ENCODE measurements at regions not wholly inside any gene's neighbourhood (a gene's known extent, or its start where the extent isn't known, plus 50 kb on each side); places are given as distances from the start of the nearest gene placed in this dataset.

DNA sequence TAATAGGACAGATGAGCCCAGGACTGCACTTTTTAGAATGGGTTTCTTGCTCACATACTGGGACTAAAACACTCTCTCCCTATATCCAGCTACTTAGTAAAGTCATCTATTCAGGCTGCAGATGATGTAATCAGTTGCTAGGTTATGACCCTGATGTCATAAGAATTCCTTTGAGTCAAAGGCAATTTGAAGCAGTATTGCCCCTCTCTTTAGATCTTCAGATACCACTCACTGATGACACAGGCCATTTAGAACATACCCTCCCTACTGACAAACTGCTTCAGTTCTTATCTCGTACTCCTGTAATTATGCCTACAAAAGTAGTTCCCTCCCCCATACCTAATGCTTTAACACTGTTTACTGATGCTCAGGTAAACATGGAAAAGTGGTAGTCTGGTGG lies 450.1 kb upstream of the RASGRP1 start:
- TF ChIP-seq CTCF (IDR thresholded peaks at IDR 0.05): no peak
- no peak for TF ChIP-seq TCF7L2 (IDR thresholded peaks at IDR 0.05; ENCODE audit: low read depth, low read length)
- no peak for TF ChIP-seq POLR2AphosphoS5 (IDR thresholded peaks at IDR 0.05; ENCODE audit: low read depth, low read length)
- no peak for TF ChIP-seq SIN3A (IDR thresholded peaks at IDR 0.05; ENCODE audit: borderline replicate concordance, insufficient read depth, low read depth, low read length)
- TF ChIP-seq REST (IDR thresholded peaks at IDR 0.05; ENCODE audit: insufficient read depth in 1 of 2, low read depth in 2 of 2, low read length in 1 of 2): no peak
- intact Hi-C loops (cut with micrococcal nuclease; ENCODE audit: unreplicated experiment): no loop called here
- BruUV-seq (replicated peaks): no TSS peak
- ChIA-PET CTCF (no interaction called here), POLR2A (no interaction called here)
- Histone ChIP-seq H3K9me3 (ENCODE audit: control insufficient read depth, insufficient read depth, low read depth, low read length) (0 out of 2 replicates have a peak, but pooled peaks cover 2% of the 10 kb centered on the region), H3K27ac (ENCODE audit: low read length) (no peak overlapping the region), H3K27me3 (ENCODE audit: control insufficient read depth, insufficient read depth, low read length) (no peaks in the 10 kb centered on the region), H3K4me1 (ENCODE audit: control insufficient read depth, insufficient read depth, low read length) (no peaks in the 10 kb centered on the region), H3K36me3 (ENCODE audit: control insufficient read depth, insufficient read depth, low read length) (no peaks in the 10 kb centered on the region), H3K4me3 (ENCODE audit: low read depth in 2 of 2, low read length in 2 of 2) (no peak overlapping the region)
- in situ Hi-C loops (cut with HindIII; ENCODE audit: low pct_unique_long_range_greater_than_20kb, low sequenced_read_pairs): no loop called here
- no peak for DNase-seq (ENCODE audit: low read depth, low spot score)
- no peak for ATAC-seq

- Histone ChIP-seq H3K9me3 (ENCODE audit: control insufficient read depth, insufficient read depth, low read depth, low read length) (0 out of 2 replicates have a peak, but pooled peaks cover 2% of the 10 kb centered on the region), H3K4me1 (ENCODE audit: control insufficient read depth, insufficient read depth, low read length) (no peaks in the 10 kb centered on the region), H3K4me3 (ENCODE audit: low read depth in 2 of 2, low read length in 2 of 2) (no peak overlapping the region), H3K36me3 (ENCODE audit: control insufficient read depth, insufficient read depth, low read length) (no peaks in the 10 kb centered on the region), H3K27ac (ENCODE audit: low read length) (no peak overlapping the region), H3K27me3 (ENCODE audit: control insufficient read depth, insufficient read depth, low read length) (no peaks in the 10 kb centered on the region)
- DNase-seq (ENCODE audit: low read depth, low spot score) (no peak), ATAC-seq (no peak)
- ChIA-PET POLR2A (no interaction called here), CTCF (no interaction called here)
- in situ Hi-C loops (cut with HindIII; ENCODE audit: low pct_unique_long_range_greater_than_20kb, low sequenced_read_pairs) (no loop called here), intact Hi-C loops (cut with micrococcal nuclease; ENCODE audit: unreplicated experiment) (no loop called here)
- no TSS peak for BruUV-seq (replicated peaks)
- no peak for TF ChIP-seq TCF7L2 (IDR thresholded peaks at IDR 0.05; ENCODE audit: low read depth, low read length)
- TF ChIP-seq POLR2AphosphoS5 (IDR thresholded peaks at IDR 0.05; ENCODE audit: low read depth, low read length): no peak
- no peak for TF ChIP-seq REST (IDR thresholded peaks at IDR 0.05; ENCODE audit: insufficient read depth in 1 of 2, low read depth in 2 of 2, low read length in 1 of 2)
- no peak for TF ChIP-seq CTCF (IDR thresholded peaks at IDR 0.05)
- TF ChIP-seq SIN3A (IDR thresholded peaks at IDR 0.05; ENCODE audit: borderline replicate concordance, insufficient read depth, low read depth, low read length): no peak
These were observed 452.1 kb upstream of the RASGRP1 start for GRCh38 chr15:39016706-39017105.

All from Panc1 (cell line).